B cell (primary cell): ENCODE measurements at regions not wholly inside any gene's neighbourhood (a gene's known extent, or its start where the extent isn't known, plus 50 kb on each side); places are given as distances from the start of the nearest gene placed in this dataset.

Experiments
- EZH2 ChIP-seq: IDR thresholded peaks from 2 replicates; pipeline ENCODE4 v1.6.1; 2012; ENCODE audit warnings: borderline replicate concordance, low read depth, mild to moderate bottlenecking, moderate library complexity, low read length; ENCODE audit not compliant: insufficient read depth, poor library complexity, severe bottlenecking
- TF ChIP-seq, protein P1 (sequence below): fragments of 200-600 bp; IDR thresholded peaks from one replicate; pipeline ENCODE4 v1.8.0; 2022; ENCODE audit warnings: antibody characterized with exemption, mild to moderate bottlenecking

- no peak for TF ChIP-seq EZH2
- TF ChIP-seq, protein P1, sequence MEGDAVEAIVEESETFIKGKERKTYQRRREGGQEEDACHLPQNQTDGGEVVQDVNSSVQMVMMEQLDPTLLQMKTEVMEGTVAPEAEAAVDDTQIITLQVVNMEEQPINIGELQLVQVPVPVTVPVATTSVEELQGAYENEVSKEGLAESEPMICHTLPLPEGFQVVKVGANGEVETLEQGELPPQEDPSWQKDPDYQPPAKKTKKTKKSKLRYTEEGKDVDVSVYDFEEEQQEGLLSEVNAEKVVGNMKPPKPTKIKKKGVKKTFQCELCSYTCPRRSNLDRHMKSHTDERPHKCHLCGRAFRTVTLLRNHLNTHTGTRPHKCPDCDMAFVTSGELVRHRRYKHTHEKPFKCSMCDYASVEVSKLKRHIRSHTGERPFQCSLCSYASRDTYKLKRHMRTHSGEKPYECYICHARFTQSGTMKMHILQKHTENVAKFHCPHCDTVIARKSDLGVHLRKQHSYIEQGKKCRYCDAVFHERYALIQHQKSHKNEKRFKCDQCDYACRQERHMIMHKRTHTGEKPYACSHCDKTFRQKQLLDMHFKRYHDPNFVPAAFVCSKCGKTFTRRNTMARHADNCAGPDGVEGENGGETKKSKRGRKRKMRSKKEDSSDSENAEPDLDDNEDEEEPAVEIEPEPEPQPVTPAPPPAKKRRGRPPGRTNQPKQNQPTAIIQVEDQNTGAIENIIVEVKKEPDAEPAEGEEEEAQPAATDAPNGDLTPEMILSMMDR: no peak
These were observed 160.1 kb upstream of the LDB2 start for GRCh38 chr4:17058536-17058915.
